ENCODE measurements at regions not wholly inside any gene's neighbourhood (a gene's known extent, or its start where the extent isn't known, plus 50 kb on each side); places are given as distances from the start of the nearest gene placed in this dataset.

- no peak for DNase-seq
Measured at GRCh38 chr10:10526846-10527245, 490.8 kb upstream of the CELF2 start.

- DNase-seq: no peak
Measured at GRCh38 chr10:10527861-10528562, 489.7 kb upstream of the CELF2 start.

- DNase-seq: no peak
Measured at GRCh38 chr10:10528563-10528910, 489.1 kb upstream of the CELF2 start.

- no peak for DNase-seq
Measured at GRCh38 chr10:10530313-10530712, 487.4 kb upstream of the CELF2 start.

- no peak for DNase-seq
Measured at GRCh38 chr10:10532236-10532635, 485.4 kb upstream of the CELF2 start.

GRCh38 chr10:10532826-10533225 lies 484.8 kb upstream of the CELF2 start:
- DNase-seq: no peak

GRCh38 chr10:10533437-10533836 lies 484.2 kb upstream of the CELF2 start:
- no peak for DNase-seq

- DNase-seq: no peak
Measured at GRCh38 chr10:10538326-10538725, 479.3 kb upstream of the CELF2 start.

- no peak for DNase-seq
Measured at GRCh38 chr10:10540398-10540797, 477.3 kb upstream of the CELF2 start.

GRCh38 chr10:10542477-10542876 lies 475.2 kb upstream of the CELF2 start:
- no peak for DNase-seq

- DNase-seq: no peak
Measured at GRCh38 chr10:10544890-10545289, 472.8 kb upstream of the CELF2 start.

GRCh38 chr10:10545771-10546170 lies 471.9 kb upstream of the CELF2 start:
- no peak for DNase-seq

- DNase-seq: no peak
Measured at GRCh38 chr10:10551596-10552301, 465.9 kb upstream of the CELF2 start.

- DNase-seq: no peak
Measured at GRCh38 chr10:10552948-10553347, 464.7 kb upstream of the CELF2 start.

GRCh38 chr10:10564081-10564794 lies 453.4 kb upstream of the CELF2 start:
- no peak for DNase-seq

GRCh38 chr10:10576937-10577336 lies 440.7 kb upstream of the CELF2 start:
- no peak for DNase-seq

GRCh38 chr10:10579709-10580108 lies 438.0 kb upstream of the CELF2 start:
- no peak for DNase-seq

- DNase-seq: no peak
Measured at GRCh38 chr10:10584161-10584560, 433.5 kb upstream of the CELF2 start.

- DNase-seq: no peak
Measured at GRCh38 chr10:10587744-10588393, 429.8 kb upstream of the CELF2 start.

GRCh38 chr10:10589540-10590303 lies 427.9 kb upstream of the CELF2 start:
- no peak for DNase-seq

GRCh38 chr10:10591715-10592341 lies 425.8 kb upstream of the CELF2 start:
- no peak for DNase-seq

- no peak for DNase-seq
Measured at GRCh38 chr10:10596256-10596655, 421.4 kb upstream of the CELF2 start.

Data from KG1 (cell line).